ENCODE measurements at regions not wholly inside any gene's neighbourhood (a gene's known extent, or its start where the extent isn't known, plus 50 kb on each side); places are given as distances from the start of the nearest gene placed in this dataset.

DNA sequence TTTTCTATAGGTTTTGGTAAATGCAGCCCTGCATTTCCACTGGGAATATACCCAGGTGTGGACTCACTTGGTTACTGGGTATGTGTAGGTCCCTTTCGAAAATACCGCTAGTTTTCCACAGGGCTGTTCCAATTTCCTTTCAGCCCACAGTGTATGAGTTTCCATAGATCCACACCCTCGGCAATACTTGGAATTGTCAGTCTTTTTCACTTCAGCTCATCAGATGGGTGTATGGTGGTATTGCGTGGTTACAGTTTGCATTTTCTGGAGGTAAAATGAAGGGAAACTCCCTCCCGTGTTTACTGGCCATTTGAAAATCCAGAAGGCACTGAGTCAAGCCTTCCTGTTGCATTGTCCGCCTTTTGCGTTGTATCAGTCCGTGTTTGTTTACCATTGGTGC, 453.6 kb downstream of the CDH26 start (continued):
- TF ChIP-seq SAP30 (IDR thresholded peaks at IDR 0.05; ENCODE audit: insufficient read depth, insufficient replicate concordance, low read length) (no peak), CBX8 (IDR thresholded peaks at IDR 0.05; ENCODE audit: borderline replicate concordance, low read depth, low read length) (no peak), HDAC2 (IDR thresholded peaks at IDR 0.05; ENCODE audit: borderline replicate concordance in 1 of 2, low read depth in 2 of 2, low read length in 2 of 2) (no peak), RBBP5 (IDR thresholded peaks at IDR 0.05; ENCODE audit: borderline replicate concordance, low read depth, low read length) (no peak), JUN (IDR thresholded peaks at IDR 0.05; ENCODE audit: low read depth, low read length) (no peak)

All from H1 (cell line).